ENCODE measurements at regions not wholly inside any gene's neighbourhood (a gene's known extent, or its start where the extent isn't known, plus 50 kb on each side); places are given as distances from the start of the nearest gene placed in this dataset.
"Not testable (repeated sequence)": the region's sequence is repeated elsewhere in the genome, so short reads cannot be mapped to it uniquely, and the experiment has no call there.

GRCh38 chr14:51353901-51354300 lies 113.9 kb downstream of the TMX1 start:
- DNase-seq (ENCODE audit: insufficient read length), result no peak
- no peak for TF ChIP-seq POLR2A (IDR thresholded peaks at IDR 0.05; ENCODE audit: low read depth, low read length)
- TF ChIP-seq TAF1 (IDR thresholded peaks at IDR 0.05; ENCODE audit: borderline replicate concordance, low read depth, low read length), result no peak
- no peak for TF ChIP-seq POLR2AphosphoS5 (IDR thresholded peaks at IDR 0.05; ENCODE audit: low read depth, low read length)
- FAIRE-seq, result no peak

GRCh38 chr14:51354846-51355245 lies 114.8 kb downstream of the TMX1 start:
- DNase-seq (ENCODE audit: insufficient read length) (no peak), FAIRE-seq (no peak)
- TF ChIP-seq TAF1 (IDR thresholded peaks at IDR 0.05; ENCODE audit: borderline replicate concordance, low read depth, low read length), result no peak
- no peak for TF ChIP-seq POLR2A (IDR thresholded peaks at IDR 0.05; ENCODE audit: low read depth, low read length)
- TF ChIP-seq POLR2AphosphoS5 (IDR thresholded peaks at IDR 0.05; ENCODE audit: low read depth, low read length), result no peak

GRCh38 chr14:51356381-51356780 lies 116.3 kb downstream of the TMX1 start:
- FAIRE-seq, result no peak
- no peak for DNase-seq (ENCODE audit: insufficient read length)
- TF ChIP-seq POLR2AphosphoS5 (IDR thresholded peaks at IDR 0.05; ENCODE audit: low read depth, low read length) (no peak), TAF1 (IDR thresholded peaks at IDR 0.05; ENCODE audit: borderline replicate concordance, low read depth, low read length) (no peak), POLR2A (IDR thresholded peaks at IDR 0.05; ENCODE audit: low read depth, low read length) (no peak)

GRCh38 chr14:51357250-51357649 lies 117.2 kb downstream of the TMX1 start:
- DNase-seq (ENCODE audit: insufficient read length) (no peak), FAIRE-seq (no peak)
- no peak for TF ChIP-seq TAF1 (IDR thresholded peaks at IDR 0.05; ENCODE audit: borderline replicate concordance, low read depth, low read length)

- TF ChIP-seq POLR2AphosphoS5 (IDR thresholded peaks at IDR 0.05; ENCODE audit: low read depth, low read length) (no peak), POLR2A (IDR thresholded peaks at IDR 0.05; ENCODE audit: low read depth, low read length) (no peak), TAF1 (IDR thresholded peaks at IDR 0.05; ENCODE audit: borderline replicate concordance, low read depth, low read length) (no peak)
- DNase-seq (ENCODE audit: insufficient read length), result no peak
- no peak for FAIRE-seq
Measured at GRCh38 chr14:51360592-51360991, 120.5 kb downstream of the TMX1 start.

GRCh38 chr14:51365241-51365965 lies 125.4 kb downstream of the TMX1 start:
- FAIRE-seq (no peak), DNase-seq (ENCODE audit: insufficient read length) (no peak)
- TF ChIP-seq TAF1 (IDR thresholded peaks at IDR 0.05; ENCODE audit: borderline replicate concordance, low read depth, low read length) (no peak), POLR2A (IDR thresholded peaks at IDR 0.05; ENCODE audit: low read depth, low read length) (no peak)

GRCh38 chr14:51366460-51366859 lies 126.4 kb downstream of the TMX1 start:
- FAIRE-seq; DNase-seq (ENCODE audit: insufficient read length): not testable (repeated sequence)

- not testable (repeated sequence) for DNase-seq (ENCODE audit: insufficient read length); FAIRE-seq
Measured at GRCh38 chr14:51366866-51367599, 127.0 kb downstream of the TMX1 start.

GRCh38 chr14:51367600-51367931 lies 127.5 kb downstream of the TMX1 start:
- FAIRE-seq, result no peak
- TF ChIP-seq POLR2AphosphoS5 (IDR thresholded peaks at IDR 0.05; ENCODE audit: low read depth, low read length), result no peak
- no peak for TF ChIP-seq POLR2A (IDR thresholded peaks at IDR 0.05; ENCODE audit: low read depth, low read length)
- no peak for TF ChIP-seq TAF1 (IDR thresholded peaks at IDR 0.05; ENCODE audit: borderline replicate concordance, low read depth, low read length)
- no peak for DNase-seq (ENCODE audit: insufficient read length)

- no peak for TF ChIP-seq TAF1 (IDR thresholded peaks at IDR 0.05; ENCODE audit: borderline replicate concordance, low read depth, low read length)
- no peak for TF ChIP-seq POLR2A (IDR thresholded peaks at IDR 0.05; ENCODE audit: low read depth, low read length)
- no peak for TF ChIP-seq POLR2AphosphoS5 (IDR thresholded peaks at IDR 0.05; ENCODE audit: low read depth, low read length)
- no peak for DNase-seq (ENCODE audit: insufficient read length)
- FAIRE-seq, result no peak
Measured at GRCh38 chr14:51368721-51369163, 128.7 kb downstream of the TMX1 start.

- DNase-seq (ENCODE audit: insufficient read length), result no peak
- TF ChIP-seq POLR2A (IDR thresholded peaks at IDR 0.05; ENCODE audit: low read depth, low read length), result no peak
- no peak for TF ChIP-seq TAF1 (IDR thresholded peaks at IDR 0.05; ENCODE audit: borderline replicate concordance, low read depth, low read length)
- TF ChIP-seq POLR2AphosphoS5 (IDR thresholded peaks at IDR 0.05; ENCODE audit: low read depth, low read length), result no peak
- no peak for FAIRE-seq
Measured at GRCh38 chr14:51369814-51370213, 129.8 kb downstream of the TMX1 start.

GRCh38 chr14:51370758-51371386 lies 130.8 kb downstream of the TMX1 start:
- FAIRE-seq (no peak), DNase-seq (ENCODE audit: insufficient read length) (no peak)
- TF ChIP-seq POLR2A (IDR thresholded peaks at IDR 0.05; ENCODE audit: low read depth, low read length), result no peak
- TF ChIP-seq TAF1 (IDR thresholded peaks at IDR 0.05; ENCODE audit: borderline replicate concordance, low read depth, low read length), result no peak
- TF ChIP-seq POLR2AphosphoS5 (IDR thresholded peaks at IDR 0.05; ENCODE audit: low read depth, low read length), result no peak

GRCh38 chr14:51377186-51377585 lies 137.1 kb downstream of the TMX1 start:
- not testable (repeated sequence) for DNase-seq (ENCODE audit: insufficient read length); FAIRE-seq
